Hematopoietic multipotent progenitor cell treated with erythropoietin and hydrocortisone succinate and interleukin-3 and kit ligand, for 4 days (in vitro differentiated cells): ENCODE measurements at regions not wholly inside any gene's neighbourhood (a gene's known extent, or its start where the extent isn't known, plus 50 kb on each side); places are given as distances from the start of the nearest gene placed in this dataset.
A peak's percentile ranks its signal among the peaks of the same experiment; 100 is the strongest.

Experiments
- DNase-seq: peaks from one replicate; pipeline ENCODE4 v3.0.0-alpha.2; 2015

- DNase-seq = no peak
Measured at GRCh38 chr12:61862986-61863385, 397.2 kb upstream of the USP15 start.

GRCh38 chr12:61863811-61864210 is 396.4 kb upstream of the USP15 start:
- no peak for DNase-seq

- DNase-seq = peak; percentile 79
Measured at GRCh38 chr12:61869796-61870195, 390.4 kb upstream of the USP15 start.

- DNase-seq = peak; percentile 77
Measured at GRCh38 chr12:61870658-61871484, 389.3 kb upstream of the USP15 start.

GRCh38 chr12:61871485-61871810 is 388.8 kb upstream of the USP15 start:
- no peak for DNase-seq

- DNase-seq = no peak
Measured at GRCh38 chr12:61879229-61879628, 381.0 kb upstream of the USP15 start.

- no peak for DNase-seq
Measured at GRCh38 chr12:61880186-61880585, 380.0 kb upstream of the USP15 start.

GRCh38 chr12:61891632-61892031 is 368.6 kb upstream of the USP15 start:
- DNase-seq = no peak

GRCh38 chr12:61894168-61894567 is 366.0 kb upstream of the USP15 start:
- no peak for DNase-seq

- DNase-seq = no peak
Measured at GRCh38 chr12:61896436-61896835, 363.8 kb upstream of the USP15 start.

- no peak for DNase-seq
Measured at GRCh38 chr12:61902403-61902802, 357.8 kb upstream of the USP15 start.

GRCh38 chr12:61911113-61911512 is 349.1 kb upstream of the USP15 start:
- DNase-seq = no peak

- no peak for DNase-seq
Measured at GRCh38 chr12:61915420-61915819, 344.8 kb upstream of the USP15 start.

GRCh38 chr12:61916831-61917230 is 343.4 kb upstream of the USP15 start:
- no peak for DNase-seq

GRCh38 chr12:61919686-61920085 is 340.5 kb upstream of the USP15 start:
- DNase-seq = no peak

- no peak for DNase-seq
Measured at GRCh38 chr12:61920230-61920629, 340.0 kb upstream of the USP15 start.

GRCh38 chr12:61923152-61923551 is 337.1 kb upstream of the USP15 start:
- no peak for DNase-seq

- no peak for DNase-seq
Measured at GRCh38 chr12:61934564-61934963, 325.6 kb upstream of the USP15 start.

GRCh38 chr12:61939977-61940376 is 320.2 kb upstream of the USP15 start:
- peak; percentile 24 for DNase-seq

- DNase-seq = no peak
Measured at GRCh38 chr12:61956545-61956944, 303.7 kb upstream of the USP15 start.

GRCh38 chr12:61974461-61974860 is 285.7 kb upstream of the USP15 start:
- DNase-seq = no peak

GRCh38 chr12:61985830-61986229 is 274.4 kb upstream of the USP15 start:
- DNase-seq = no peak

- no peak for DNase-seq
Measured at GRCh38 chr12:61987173-61987572, 273.0 kb upstream of the USP15 start.

GRCh38 chr12:61991661-61992060 is 268.5 kb upstream of the USP15 start:
- peak; percentile 52 for DNase-seq

- peak; percentile 86 for DNase-seq
Measured at GRCh38 chr12:61993734-61994345, 266.4 kb upstream of the USP15 start.
